SK-N-SH (cell line): ENCODE measurements at regions not wholly inside any gene's neighbourhood (a gene's known extent, or its start where the extent isn't known, plus 50 kb on each side); places are given as distances from the start of the nearest gene placed in this dataset.

Experiments used
- CTCF ChIA-PET: fragments of 300-600, 350-600 bp; formaldehyde crosslinking; extraction: SDS; loops from one replicate; lab custom pipeline; 2021; lab: Yijun Ruan, JAX
- POLR2A ChIA-PET: fragments of 350-600 bp; sonication (Branson Sonifier 250); formaldehyde crosslinking; extraction: SDS; loops from one replicate; lab custom pipeline; 2020; ENCODE audit warnings: antibody characterized with exemption, inconsistent platforms; lab: Yijun Ruan, JAX
- DNase-seq: peaks from one replicate; pipeline ENCODE4 v3.0.0; 2012
- H2AFZ ChIP-seq: fragments of 200-600 bp; sonication (generic); 2 replicates; pipeline ENCODE4 v1.8.1; 2016; ENCODE audit warnings: antibody characterized with exemption, mild to moderate bottlenecking, low read depth
- H3F3A ChIP-seq: fragments of 200-600 bp; sonication (generic); replicated peaks from 2 replicates; pipeline ENCODE3; 2016; ENCODE audit warnings: antibody characterized with exemption, mild to moderate bottlenecking; ENCODE audit not compliant: insufficient read depth
- H3K27ac ChIP-seq, 2 experiments: fragments of 200-500 bp in 1 of 2; fragments of 200-600 bp in 1 of 2; sonication (Bioruptor generic) in 1 of 2; sonication (generic), shearing (Covaris generic) in 1 of 2; 2 replicates each; pipeline versions ENCODE4 v1.5.1 to v1.6.1; 2014 to 2016; ENCODE audit warnings: low read depth in 2 of 2, inconsistent platforms in 1 of 2, low read length in 1 of 2, mild to moderate bottlenecking in 1 of 2, mixed read lengths in 1 of 2
- H3K27me3 ChIP-seq: fragments of 200-600 bp; sonication (generic), shearing (Covaris generic); 2 replicates; pipeline ENCODE4 v1.6.1; 2016; ENCODE audit warnings: mixed run types; ENCODE audit not compliant: insufficient read depth
- H3K36me3 ChIP-seq, 2 experiments: fragments of 200-500 bp in 1 of 2; fragments of 200-600 bp in 1 of 2; sonication (Bioruptor generic) in 1 of 2; sonication (generic) in 1 of 2; replicated peaks in 1 of 2; 2 replicates each; pipeline versions ENCODE3 to v1.5.1; 2014 to 2016; ENCODE audit warnings: low read length in 1 of 2, mild to moderate bottlenecking in 1 of 2; ENCODE audit not compliant: insufficient read depth in 2 of 2, control insufficient read depth in 1 of 2
- H3K4me1 ChIP-seq, 2 experiments: fragments of 200-500 bp in 1 of 2; fragments of 200-600 bp in 1 of 2; sonication (Bioruptor generic) in 1 of 2; sonication (generic), shearing (Covaris generic) in 1 of 2; 2 replicates each; pipeline versions ENCODE4 v1.5.1 to v1.6.1; 2014 to 2016; ENCODE audit warnings: low read depth in 1 of 2, low read length in 1 of 2, mixed run types in 1 of 2; ENCODE audit not compliant: insufficient read depth in 2 of 2, control insufficient read depth in 1 of 2
- H3K4me2 ChIP-seq: fragments of 200-600 bp; sonication (generic), shearing (Covaris generic); 2 replicates; pipeline ENCODE4 v1.6.1; 2017; ENCODE audit warnings: mixed run types
- H3K4me3 ChIP-seq, 2 experiments: fragments of 200-500 bp in 1 of 2; fragments of 200-600 bp in 1 of 2; sonication (Bioruptor generic) in 1 of 2; sonication (generic), shearing (Covaris generic) in 1 of 2; 2 replicates each; pipeline versions ENCODE4 v1.5.1 to v1.8.1; 2014 to 2016; ENCODE audit warnings: low read depth in 2 of 2, inconsistent platforms in 1 of 2, low read length in 1 of 2, mild to moderate bottlenecking in 1 of 2, mixed read lengths in 1 of 2, moderate library complexity in 1 of 2
- H3K79me2 ChIP-seq: fragments of 200-600 bp; sonication (generic); 2 replicates; pipeline ENCODE4 v1.8.1; 2017; ENCODE audit warnings: mild to moderate bottlenecking; ENCODE audit not compliant: insufficient read depth
- H3K9ac ChIP-seq: fragments of 200-600 bp; sonication (generic); 2 replicates; pipeline ENCODE4 v1.6.1; 2017; ENCODE audit warnings: mixed run types
- H3K9me2 ChIP-seq: fragments of 200-600 bp; sonication (generic); 2 replicates; pipeline ENCODE4 v1.6.1; 2017; ENCODE audit warnings: mixed run types
- H3K9me3 ChIP-seq: fragments of 200-600 bp; sonication (generic); 2 replicates; pipeline ENCODE4 v1.6.1; 2017; ENCODE audit warnings: mixed run types, mild to moderate bottlenecking, moderate library complexity
- H4K20me1 ChIP-seq: fragments of 200-600 bp; sonication (generic); 2 replicates; pipeline ENCODE4 v1.6.1; 2017; ENCODE audit warnings: mild to moderate bottlenecking, mixed run types; ENCODE audit not compliant: insufficient read depth
- ELF1 ChIP-seq: IDR thresholded peaks from 2 replicates; pipeline ENCODE4 v1.4.0; 2012
- EP300 ChIP-seq, 2 experiments: IDR thresholded peaks; 2 replicates each; pipeline versions ENCODE4 v1.4.0 to v1.6.1; 2012; ENCODE audit warnings: borderline replicate concordance in 1 of 2, low read depth in 1 of 2, low read length in 1 of 2
- EZH2phosphoT487 ChIP-seq: fragments of 200-600 bp; sonication (generic); IDR thresholded peaks from 2 replicates; pipeline ENCODE4 v1.6.1; 2017; ENCODE audit warnings: low read depth, mixed run types, mild to moderate bottlenecking, antibody characterized with exemption, moderate library complexity, borderline replicate concordance
- GATA2 ChIP-seq: sonication (generic); formaldehyde crosslinking; IDR thresholded peaks from 2 replicates; pipeline ENCODE4 v1.5.0; 2020; ENCODE audit warnings: mild to moderate bottlenecking, missing genetic modification reagents
- MAX ChIP-seq: IDR thresholded peaks from 2 replicates; pipeline ENCODE4 v1.4.0; 2012; ENCODE audit warnings: low read depth
- MEF2A ChIP-seq: IDR thresholded peaks from 2 replicates; pipeline ENCODE4 v1.4.0; 2012; ENCODE audit warnings: low read depth, borderline replicate concordance
- MXI1 ChIP-seq: IDR thresholded peaks from 2 replicates; pipeline ENCODE4 v1.6.1; 2012; ENCODE audit warnings: mild to moderate bottlenecking, low read depth, low read length, improper control_type of control experiment
- NRF1 ChIP-seq: IDR thresholded peaks from 2 replicates; pipeline ENCODE4 v1.6.1; 2012; ENCODE audit warnings: low read depth, mild to moderate bottlenecking, low read length
- PBX3 ChIP-seq: IDR thresholded peaks from 2 replicates; pipeline ENCODE4; 2012
- POLR2AphosphoS5 ChIP-seq: IDR thresholded peaks from 2 replicates; pipeline ENCODE4 v1.6.1; 2012; ENCODE audit warnings: low read depth, low read length
- REST ChIP-seq: IDR thresholded peaks from 2 replicates; pipeline ENCODE4 v1.6.1; 2012; ENCODE audit warnings: mild to moderate bottlenecking, low read depth, low read length, moderate library complexity
- RFX5 ChIP-seq: IDR thresholded peaks from 2 replicates; pipeline ENCODE4 v1.6.1; 2012; ENCODE audit warnings: mild to moderate bottlenecking, improper control_type of control experiment, low read length
- RXRA ChIP-seq: IDR thresholded peaks from 2 replicates; pipeline ENCODE4 v1.4.0; 2012; ENCODE audit warnings: low read depth, mild to moderate bottlenecking, borderline replicate concordance
- SIN3A ChIP-seq: IDR thresholded peaks from 2 replicates; pipeline ENCODE4 v1.6.1; 2012; ENCODE audit warnings: low read depth, mild to moderate bottlenecking, low read length, moderate library complexity, borderline replicate concordance
- TAF1 ChIP-seq: IDR thresholded peaks from 2 replicates; pipeline ENCODE4 v1.6.1; 2012; ENCODE audit warnings: low read depth, mild to moderate bottlenecking, low read length, moderate library complexity, borderline replicate concordance
- TEAD4 ChIP-seq: IDR thresholded peaks from 2 replicates; pipeline ENCODE4 v1.4.0; 2012; ENCODE audit warnings: mild to moderate bottlenecking, borderline replicate concordance; ENCODE audit not compliant: insufficient read depth
- USF1 ChIP-seq: IDR thresholded peaks from 2 replicates; pipeline ENCODE4 v1.4.0; 2012; ENCODE audit warnings: low read depth, borderline replicate concordance
- USF2 ChIP-seq: fragments of 150-350 bp; IDR thresholded peaks from 2 replicates; pipeline ENCODE4 v1.6.1; 2017; ENCODE audit warnings: antibody characterized with exemption, low read length, low read depth, borderline replicate concordance
- YY1 ChIP-seq: IDR thresholded peaks from 2 replicates; pipeline ENCODE4 v1.4.0; 2012; ENCODE audit warnings: low read depth, mild to moderate bottlenecking
- ZBTB33 ChIP-seq: IDR thresholded peaks from 2 replicates; pipeline ENCODE4 v1.4.0; 2012; ENCODE audit warnings: low read depth, borderline replicate concordance
- WGBS: methylation state at CpG from one replicate; pipeline ENCODE4 v1.1.6; 2017; ENCODE audit warnings: low lambda C conversion rate; 5-methylcytosine and 5-hydroxymethylcytosine counted together

GRCh38 chr5:171562822-171563221 lies 143.4 kb downstream of the FGF18 start:
- H3K9me3 ChIP-seq = no peaks in the 10 kb centered on the region
- ChIA-PET CTCF (interaction anchor here (0.6 to 1.2 kb wide), 2 partner anchors 11 to 144 kb away, joined by 3 read pairs; no protein-coding TSS in a partner anchor), POLR2A (no interaction called here)
- no peak overlapping the region for H3K27ac ChIP-seq
- H3K79me2 ChIP-seq = no peaks in the 10 kb centered on the region
- no peak for DNase-seq
- TF ChIP-seq MXI1 (no peak), ZBTB33 (no peak), RXRA (no peak), MEF2A (no peak), USF2 (no peak), RFX5 (no peak), USF1 (no peak), TEAD4 (no peak), TAF1 (no peak), EZH2phosphoT487 (no peak), EP300 (IDR thresholded peaks at IDR 0.05; ENCODE audit: borderline replicate concordance in 1 of 2, low read depth in 1 of 2, low read length in 1 of 2) (no peak), GATA2 (CRISPR knock-in tag) (no peak), YY1 (no peak)
- H4K20me1 ChIP-seq = no peaks in the 10 kb centered on the region
- no peak overlapping the region for H3K9ac ChIP-seq
- H3K4me3 ChIP-seq = no peak overlapping the region
- no peaks in the 10 kb centered on the region for H3F3A ChIP-seq
- no peaks in the 10 kb centered on the region for H3K4me1 ChIP-seq
- no peaks in the 10 kb centered on the region for H3K9me2 ChIP-seq
- 38% methylated on average over 3 of the region's 3 CpGs for WGBS
- no peak overlapping the region for H2AFZ ChIP-seq
- no peak overlapping the region for H3K4me2 ChIP-seq
- no peaks in the 10 kb centered on the region for H3K27me3 ChIP-seq
- H3K36me3 ChIP-seq = no peaks in the 10 kb centered on the region

GRCh38 chr5:171568389-171568788 lies 148.9 kb downstream of the FGF18 start:
- no peak overlapping the region for H3K4me2 ChIP-seq
- no peaks in the 10 kb centered on the region for H3K4me1 ChIP-seq
- H3K9me3 ChIP-seq = no peaks in the 10 kb centered on the region; the same call in 1 of the 2 replicates
- no peaks in the 10 kb centered on the region for H3K36me3 ChIP-seq
- POLR2A ChIA-PET = no interaction called here
- no peaks in the 10 kb centered on the region for H3K27me3 ChIP-seq
- H3K9ac ChIP-seq = no peak overlapping the region
- no peak for DNase-seq
- no peaks in the 10 kb centered on the region for H3F3A ChIP-seq
- H3K79me2 ChIP-seq = no peaks in the 10 kb centered on the region
- H4K20me1 ChIP-seq = no peaks in the 10 kb centered on the region
- no peak overlapping the region for H2AFZ ChIP-seq
- CTCF ChIA-PET = no interaction called here
- no peak overlapping the region for H3K4me3 ChIP-seq
- no peaks in the 10 kb centered on the region for H3K9me2 ChIP-seq
- no peak overlapping the region for H3K27ac ChIP-seq
- 0% methylated on average over 1 of the region's 1 CpG for WGBS
- TF ChIP-seq ELF1 (no peak), EZH2phosphoT487 (no peak), SIN3A (no peak), NRF1 (no peak), YY1 (no peak), MAX (no peak), PBX3 (no peak), REST (no peak), TAF1 (no peak), TEAD4 (no peak), POLR2AphosphoS5 (no peak), GATA2 (CRISPR knock-in tag) (no peak)
